Keratinocyte (primary cell): ENCODE measurements at regions not wholly inside any gene's neighbourhood (a gene's known extent, or its start where the extent isn't known, plus 50 kb on each side); places are given as distances from the start of the nearest gene placed in this dataset.

Experiments
- EZH2 ChIP-seq: IDR thresholded peaks from one replicate; pipeline ENCODE4 v1.6.1; 2012; ENCODE audit warnings: inconsistent platforms, mild to moderate bottlenecking, low read length, moderate library complexity
- TF ChIP-seq, protein P1 (sequence below), 3 experiments: IDR thresholded peaks in 1 of 3; conservative IDR thresholded peaks in 1 of 3; optimal IDR thresholded peaks in 1 of 3; 2 replicates in 2 of 3; 3 replicates in 1 of 3; pipeline versions ENCODE3 to v1.5.1; 2011; ENCODE audit warnings: low read length in 3 of 3, mild to moderate bottlenecking in 3 of 3, moderate library complexity in 2 of 3, control low read depth in 1 of 3, inconsistent platforms in 1 of 3; ENCODE audit not compliant: insufficient read depth in 2 of 3; ENCODE audit errors: extremely low read depth in 1 of 3

DNA sequence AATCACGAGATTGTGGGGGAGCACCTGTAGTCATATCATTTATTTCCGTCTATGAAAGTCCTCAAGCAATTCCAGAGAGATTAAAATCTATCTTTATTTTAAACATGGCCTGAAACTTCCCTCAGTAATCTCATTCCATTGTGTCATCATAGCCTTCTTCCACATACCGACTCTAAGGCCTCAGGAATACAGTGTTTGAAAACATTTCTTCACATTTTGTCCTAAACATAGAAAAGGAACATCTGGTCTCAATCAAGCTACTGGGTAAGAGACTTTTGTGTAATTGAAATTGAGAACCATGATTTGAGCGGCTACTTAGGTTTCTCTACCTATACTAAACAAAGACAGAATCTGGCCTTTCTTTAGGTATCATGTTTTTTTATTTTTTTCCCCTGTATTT lies 78.0 kb upstream of the ELMO1 start:
- TF ChIP-seq, protein P1, sequence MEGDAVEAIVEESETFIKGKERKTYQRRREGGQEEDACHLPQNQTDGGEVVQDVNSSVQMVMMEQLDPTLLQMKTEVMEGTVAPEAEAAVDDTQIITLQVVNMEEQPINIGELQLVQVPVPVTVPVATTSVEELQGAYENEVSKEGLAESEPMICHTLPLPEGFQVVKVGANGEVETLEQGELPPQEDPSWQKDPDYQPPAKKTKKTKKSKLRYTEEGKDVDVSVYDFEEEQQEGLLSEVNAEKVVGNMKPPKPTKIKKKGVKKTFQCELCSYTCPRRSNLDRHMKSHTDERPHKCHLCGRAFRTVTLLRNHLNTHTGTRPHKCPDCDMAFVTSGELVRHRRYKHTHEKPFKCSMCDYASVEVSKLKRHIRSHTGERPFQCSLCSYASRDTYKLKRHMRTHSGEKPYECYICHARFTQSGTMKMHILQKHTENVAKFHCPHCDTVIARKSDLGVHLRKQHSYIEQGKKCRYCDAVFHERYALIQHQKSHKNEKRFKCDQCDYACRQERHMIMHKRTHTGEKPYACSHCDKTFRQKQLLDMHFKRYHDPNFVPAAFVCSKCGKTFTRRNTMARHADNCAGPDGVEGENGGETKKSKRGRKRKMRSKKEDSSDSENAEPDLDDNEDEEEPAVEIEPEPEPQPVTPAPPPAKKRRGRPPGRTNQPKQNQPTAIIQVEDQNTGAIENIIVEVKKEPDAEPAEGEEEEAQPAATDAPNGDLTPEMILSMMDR (optimal IDR thresholded peaks at IDR 0.05 in 1 of 3, IDR thresholded peaks at IDR 0.05 in 1 of 3, conservative IDR thresholded peaks at IDR 0.05 in 1 of 3; ENCODE audit: extremely low read depth in 1 of 3, insufficient read depth in 2 of 3, low read length in 3 of 3) = no peak
- no peak for TF ChIP-seq EZH2
